Osteocyte (in vitro differentiated cells): ENCODE measurements at regions not wholly inside any gene's neighbourhood (a gene's known extent, or its start where the extent isn't known, plus 50 kb on each side); places are given as distances from the start of the nearest gene placed in this dataset.

Experiments
- DNase-seq: peaks from one replicate; pipeline ENCODE4 v3.0.0; 2021; ENCODE audit warnings: mixed read lengths; ENCODE audit not compliant: unreplicated experiment; ENCODE audit errors: extremely low spot score
- H3K27ac Mint-ChIP-seq: one replicate; pipeline ENCODE4 v1.8.0; 2021; ENCODE audit warnings: mild to moderate bottlenecking, mixed read lengths; ENCODE audit not compliant: unreplicated experiment
- H3K27me3 Mint-ChIP-seq: one replicate; pipeline ENCODE4 v1.8.0; 2021; ENCODE audit warnings: mixed read lengths; ENCODE audit not compliant: unreplicated experiment
- H3K36me3 Mint-ChIP-seq: one replicate; pipeline ENCODE4 v1.8.0; 2021; ENCODE audit warnings: mixed read lengths; ENCODE audit not compliant: unreplicated experiment
- H3K4me1 Mint-ChIP-seq: one replicate; pipeline ENCODE4 v1.8.0; 2021; ENCODE audit warnings: mixed read lengths; ENCODE audit not compliant: unreplicated experiment
- H3K4me3 Mint-ChIP-seq: one replicate; pipeline ENCODE4 v1.8.0; 2021; ENCODE audit warnings: mild to moderate bottlenecking, moderate library complexity, mixed read lengths; ENCODE audit not compliant: unreplicated experiment
- H3K9me3 Mint-ChIP-seq: one replicate; pipeline ENCODE4 v1.8.0; 2021; ENCODE audit warnings: mixed read lengths; ENCODE audit not compliant: unreplicated experiment
- CTCF ChIP-seq: fragments of 200-600 bp; sonication (generic); IDR thresholded peaks from 2 replicates; pipeline ENCODE4 v1.5.0; 2021; ENCODE audit warnings: antibody characterized with exemption, mild to moderate bottlenecking, moderate library complexity

GRCh38 chrX:104513162-104513561, 52.8 kb upstream of the IL1RAPL2 start:
- no peaks in the 10 kb centered on the region for H3K4me1 Mint-ChIP-seq
- no peaks in the 10 kb centered on the region for H3K27me3 Mint-ChIP-seq
- no peak overlapping the region for H3K4me3 Mint-ChIP-seq
- no peak for DNase-seq
- no peak overlapping the region for H3K27ac Mint-ChIP-seq
- TF ChIP-seq CTCF, result no peak
- no peaks in the 10 kb centered on the region for H3K36me3 Mint-ChIP-seq
- peaks cover 3% of the 10 kb centered on the region for H3K9me3 Mint-ChIP-seq

- DNase-seq, result no peak
- Mint-ChIP-seq H3K27ac (no peak overlapping the region), H3K4me3 (no peak overlapping the region), H3K9me3 (peaks cover 9% of the 10 kb centered on the region), H3K36me3 (no peaks in the 10 kb centered on the region), H3K27me3 (no peaks in the 10 kb centered on the region), H3K4me1 (no peaks in the 10 kb centered on the region)
- no peak for TF ChIP-seq CTCF
Observed at GRCh38 chrX:104510801-104511200, 55.2 kb upstream of the IL1RAPL2 start.

GRCh38 chrX:104502460-104502859, 63.5 kb upstream of the IL1RAPL2 start:
- no peak for DNase-seq
- H3K4me3 Mint-ChIP-seq, result no peak overlapping the region
- H3K27ac Mint-ChIP-seq, result no peak overlapping the region
- no peaks in the 10 kb centered on the region for H3K27me3 Mint-ChIP-seq
- no peaks in the 10 kb centered on the region for H3K4me1 Mint-ChIP-seq
- TF ChIP-seq CTCF, result no peak
- peaks cover 6% of the 10 kb centered on the region for H3K9me3 Mint-ChIP-seq
- H3K36me3 Mint-ChIP-seq, result no peaks in the 10 kb centered on the region

DNA sequence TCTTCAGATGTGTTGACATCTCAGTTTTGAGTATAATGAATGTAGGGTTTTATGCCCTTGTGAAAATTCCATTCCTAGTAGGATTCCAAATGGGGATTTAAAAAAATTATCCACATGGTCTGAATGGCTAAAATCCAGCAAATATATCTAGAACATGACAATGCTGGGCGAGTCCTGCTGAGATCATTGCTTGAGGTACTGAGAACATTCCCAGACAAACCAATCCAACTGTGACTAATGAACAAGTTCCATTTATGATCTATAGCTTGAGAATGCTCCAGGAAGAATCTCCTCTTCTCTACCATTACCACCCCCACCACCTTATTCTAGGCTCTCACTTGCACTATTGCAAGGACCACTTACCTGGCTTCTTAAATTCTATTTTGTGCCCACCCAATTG, 77.2 kb upstream of the IL1RAPL2 start:
- H3K9me3 Mint-ChIP-seq, result peaks cover 7% of the 10 kb centered on the region
- no peaks in the 10 kb centered on the region for H3K27me3 Mint-ChIP-seq
- H3K27ac Mint-ChIP-seq, result no peak overlapping the region
- H3K4me3 Mint-ChIP-seq, result no peak overlapping the region
- H3K4me1 Mint-ChIP-seq, result no peaks in the 10 kb centered on the region
- no peaks in the 10 kb centered on the region for H3K36me3 Mint-ChIP-seq
- DNase-seq, result no peak
- no peak for TF ChIP-seq CTCF

- Mint-ChIP-seq H3K9me3 (no peaks in the 10 kb centered on the region), H3K4me3 (no peak overlapping the region), H3K27ac (no peak overlapping the region), H3K36me3 (no peaks in the 10 kb centered on the region), H3K4me1 (no peaks in the 10 kb centered on the region), H3K27me3 (no peaks in the 10 kb centered on the region)
- TF ChIP-seq CTCF, result no peak
- DNase-seq, result no peak
Observed at GRCh38 chrX:104486691-104487090, 79.3 kb upstream of the IL1RAPL2 start.
